ENCODE measurements at regions not wholly inside any gene's neighbourhood (a gene's known extent, or its start where the extent isn't known, plus 50 kb on each side); places are given as distances from the start of the nearest gene placed in this dataset.

GRCh38 chrX:45935408-45935807 lies 609.8 kb downstream of the ZNF674 start:
- no peak for TF ChIP-seq POLR2A (IDR thresholded peaks at IDR 0.05)
- TF ChIP-seq CTCF (IDR thresholded peaks at IDR 0.05), result no peak
